ENCODE measurements at regions not wholly inside any gene's neighbourhood (a gene's known extent, or its start where the extent isn't known, plus 50 kb on each side); places are given as distances from the start of the nearest gene placed in this dataset.

- TF ChIP-seq, protein P1, sequence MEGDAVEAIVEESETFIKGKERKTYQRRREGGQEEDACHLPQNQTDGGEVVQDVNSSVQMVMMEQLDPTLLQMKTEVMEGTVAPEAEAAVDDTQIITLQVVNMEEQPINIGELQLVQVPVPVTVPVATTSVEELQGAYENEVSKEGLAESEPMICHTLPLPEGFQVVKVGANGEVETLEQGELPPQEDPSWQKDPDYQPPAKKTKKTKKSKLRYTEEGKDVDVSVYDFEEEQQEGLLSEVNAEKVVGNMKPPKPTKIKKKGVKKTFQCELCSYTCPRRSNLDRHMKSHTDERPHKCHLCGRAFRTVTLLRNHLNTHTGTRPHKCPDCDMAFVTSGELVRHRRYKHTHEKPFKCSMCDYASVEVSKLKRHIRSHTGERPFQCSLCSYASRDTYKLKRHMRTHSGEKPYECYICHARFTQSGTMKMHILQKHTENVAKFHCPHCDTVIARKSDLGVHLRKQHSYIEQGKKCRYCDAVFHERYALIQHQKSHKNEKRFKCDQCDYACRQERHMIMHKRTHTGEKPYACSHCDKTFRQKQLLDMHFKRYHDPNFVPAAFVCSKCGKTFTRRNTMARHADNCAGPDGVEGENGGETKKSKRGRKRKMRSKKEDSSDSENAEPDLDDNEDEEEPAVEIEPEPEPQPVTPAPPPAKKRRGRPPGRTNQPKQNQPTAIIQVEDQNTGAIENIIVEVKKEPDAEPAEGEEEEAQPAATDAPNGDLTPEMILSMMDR (IDR thresholded peaks at IDR 0.05; ENCODE audit: low read depth, low read length, poor library complexity, severe bottlenecking) = no peak
- TF ChIP-seq EZH2phosphoT487 (IDR thresholded peaks at IDR 0.05; ENCODE audit: borderline replicate concordance, low read length) = no peak
Measured at GRCh38 chr18:47341678-47342077, 90.2 kb upstream of the SKOR2 start.

All from DOHH2 (cell line).